ENCODE measurements at regions not wholly inside any gene's neighbourhood (a gene's known extent, or its start where the extent isn't known, plus 50 kb on each side); places are given as distances from the start of the nearest gene placed in this dataset.

- FAIRE-seq (no peak), DNase-seq (ENCODE audit: low read depth in 1 of 2, low spot score in 2 of 2) (no peak)
- Histone ChIP-seq H3K79me2 (ENCODE audit: control insufficient read depth in 1 of 2, insufficient read depth in 2 of 2, low read length in 2 of 2) (no peaks in the 10 kb centered on the region), H3K23me2 (ENCODE audit: low read depth, low read length) (peaks cover 12% of the 10 kb centered on the region; the same call in 1 of the 2 replicates), H3K56ac (replicated peaks; ENCODE audit: insufficient read length, low read depth, low read length) (no peak overlapping the region), H3K79me1 (ENCODE audit: low read depth, low read length) (no peaks in the 10 kb centered on the region), H3K9me3 (ENCODE audit: insufficient read depth in 2 of 2, low read depth in 1 of 2, low read length in 1 of 2) (no peaks in the 10 kb centered on the region), H3K4me3 (ENCODE audit: extremely low read depth in 1 of 4, insufficient read depth in 2 of 4, low read depth in 3 of 4, low read length in 4 of 4) (no peak overlapping the region), H3K4ac (replicated peaks; ENCODE audit: insufficient read length, low read depth, low read length) (no peak overlapping the region), H4K5ac (ENCODE audit: insufficient read length, low read depth, low read length) (no peak overlapping the region), H3K18ac (ENCODE audit: extremely low read depth, low read length) (no peak overlapping the region), H4K8ac (ENCODE audit: extremely low read depth, insufficient read depth, low read length) (no peak overlapping the region), H2AK5ac (ENCODE audit: low read depth, low read length) (no peak overlapping the region), H3K9ac (replicated peaks in 1 of 4; ENCODE audit: extremely low read depth in 1 of 4, low read depth in 3 of 4, low read length in 3 of 4) (no peak overlapping the region), H3K23ac (ENCODE audit: insufficient read length) (no peak overlapping the region), H3K4me2 (ENCODE audit: insufficient read depth in 1 of 2, low read depth in 2 of 2, low read length in 2 of 2) (no peak overlapping the region), H3K36me3 (ENCODE audit: control insufficient read depth in 2 of 4, insufficient read depth in 4 of 4, low read length in 3 of 4) (no peaks in the 10 kb centered on the region), H2AFZ (ENCODE audit: low read length) (no peak overlapping the region), H3K14ac (ENCODE audit: insufficient read length) (no peak overlapping the region), H2BK15ac (ENCODE audit: low read length) (no peak overlapping the region), H2BK12ac (ENCODE audit: low read depth, low read length) (peak overlapping the region; percentile 71), H4K20me1 (replicated peaks in 1 of 2; ENCODE audit: control insufficient read depth in 1 of 2, insufficient read depth in 2 of 2, low read length in 2 of 2) (no peaks in the 10 kb centered on the region), H3K4me1 (replicated peaks in 1 of 4; ENCODE audit: control insufficient read depth in 3 of 4, insufficient read depth in 4 of 4, low read length in 3 of 4) (peaks cover 5 to 19% (median 9%) of the 10 kb centered on the region in 4 experiments), H3K27ac (ENCODE audit: low read depth, low read length) (no peak overlapping the region), H3K27me3 (replicated peaks in 1 of 4; ENCODE audit: control insufficient read depth in 3 of 4, extremely low read depth in 1 of 4, insufficient read depth in 3 of 4, low read length in 3 of 4) (peaks cover 0 to 8% (median 0%) of the 10 kb centered on the region in 4 experiments; a peak in 3 of 7 replicates), H2BK120ac (replicated peaks; ENCODE audit: low read depth, low read length) (no peak overlapping the region), H4K91ac (replicated peaks; ENCODE audit: insufficient read length, low read length) (no peak overlapping the region), H2BK5ac (ENCODE audit: low read depth, low read length) (no peak overlapping the region), H2BK20ac (ENCODE audit: low read length) (no peak overlapping the region)
- 87% methylated on average over 25 of the region's 25 CpGs; no CpG with 5 or more reads in 1 of the 2 experiments for WGBS, 2 experiments (ENCODE audit: extremely low coverage in 1 of 2, insufficient coverage in 1 of 2, insufficient read length in 1 of 2, insufficient replicate concordance in 2 of 2, low coverage in 1 of 2, low lambda C conversion rate in 2 of 2, missing lambda C conversion rate in 1 of 2)
- ChIA-PET POLR2A (ENCODE audit: partially characterized antibody) (no interaction called here), CTCF (ENCODE audit: partially characterized antibody) (interaction anchor here (1.5 kb wide), 2 partner anchors 9 to 11 kb away, joined by 3 to 4 read pairs; no protein-coding TSS in a partner anchor)
- no peak for TF ChIP-seq POLR2A (IDR thresholded peaks at IDR 0.05; ENCODE audit: control extremely low read depth in 1 of 2, low read depth in 2 of 2, low read length in 2 of 2)
- TF ChIP-seq POLR2AphosphoS5 (IDR thresholded peaks at IDR 0.05; ENCODE audit: low read depth, low read length), result no peak
- TF ChIP-seq CBX8 (IDR thresholded peaks at IDR 0.05; ENCODE audit: borderline replicate concordance, low read depth, low read length), result no peak
- no peak for TF ChIP-seq CEBPB (IDR thresholded peaks at IDR 0.05; ENCODE audit: low read depth, low read length)
- TF ChIP-seq TCF12 (IDR thresholded peaks at IDR 0.05; ENCODE audit: low read depth, low read length), result no peak
- TF ChIP-seq SP2 (IDR thresholded peaks at IDR 0.05; ENCODE audit: low read length), result no peak
- TF ChIP-seq JUN (IDR thresholded peaks at IDR 0.05; ENCODE audit: low read depth, low read length), result no peak
- TF ChIP-seq GTF2F1 (IDR thresholded peaks at IDR 0.05; ENCODE audit: borderline replicate concordance, low read depth, low read length), result no peak
- TF ChIP-seq BACH1 (IDR thresholded peaks at IDR 0.05; ENCODE audit: low read length), result no peak
Observed at GRCh38 chr15:93246266-93247242, 157.5 kb upstream of the RGMA start.

Measured in H1 (cell line).